IMR-90 (cell line): ENCODE measurements at regions not wholly inside any gene's neighbourhood (a gene's known extent, or its start where the extent isn't known, plus 50 kb on each side); places are given as distances from the start of the nearest gene placed in this dataset.

Experiments used
- ATAC-seq: fragments of 200-7000 bp; cut with Tn5 transposase; 2 replicates; pipeline ENCODE4 v1.9.1; 2020; ENCODE audit warnings: low read depth, mild to moderate bottlenecking, moderate library complexity
- BruUV-seq: library from RNA; stranded (reverse); fragments of 400-500 nt; replicated peaks from 2 replicates; lab custom pipeline; 2021; lab: Mats Ljungman, UMichigan
- CTCF ChIA-PET: fragments of 300-600 bp; formaldehyde crosslinking; extraction: SDS; loops from one replicate; lab custom pipeline; 2021; ENCODE audit warnings: antibody characterized with exemption; lab: Yijun Ruan, JAX
- POLR2A ChIA-PET: fragments of 300-600 bp; sonication (Branson Sonifier 250); formaldehyde crosslinking; loops from one replicate; lab custom pipeline; 2022; ENCODE audit warnings: antibody characterized with exemption; ENCODE audit not compliant: unreplicated experiment; lab: Charles Lee
- DNase-seq: peaks from one replicate; pipeline ENCODE4 v3.0.0; 2013
- H2AFZ ChIP-seq: replicated peaks from 2 replicates; pipeline ENCODE3; 2013; ENCODE audit warnings: low read length, mild to moderate bottlenecking; ENCODE audit not compliant: poor library complexity
- H2AK5ac ChIP-seq: 2 replicates; pipeline ENCODE4 v1.6.1; 2013; ENCODE audit warnings: low read depth, low read length, inconsistent platforms
- H2AK9ac ChIP-seq: replicated peaks from 2 replicates; pipeline ENCODE3; 2013; ENCODE audit warnings: mild to moderate bottlenecking, low read depth, low read length, moderate library complexity; ENCODE audit not compliant: poor library complexity
- H2BK120ac ChIP-seq: 2 replicates; pipeline ENCODE4 v1.6.1; 2013; ENCODE audit warnings: low read depth, low read length, inconsistent platforms
- H2BK15ac ChIP-seq: 3 replicates; pipeline ENCODE4 v1.6.1; 2013; ENCODE audit warnings: low read depth, low read length, inconsistent platforms
- H2BK20ac ChIP-seq: 2 replicates; pipeline ENCODE4 v1.6.1; 2013; ENCODE audit warnings: low read depth, mild to moderate bottlenecking, inconsistent platforms, low read length, moderate library complexity
- H2BK5ac ChIP-seq: 2 replicates; pipeline ENCODE4 v1.6.1; 2013; ENCODE audit warnings: mild to moderate bottlenecking, low read depth, low read length, inconsistent platforms; ENCODE audit not compliant: poor library complexity, severe bottlenecking
- H3K14ac ChIP-seq: replicated peaks from 2 replicates; pipeline ENCODE4 v1.6.1; 2013; ENCODE audit warnings: low read depth, low read length, inconsistent platforms
- H3K18ac ChIP-seq: 2 replicates; pipeline ENCODE4 v1.6.1; 2013; ENCODE audit warnings: low read depth, low read length, control low read depth
- H3K23ac ChIP-seq: 2 replicates; pipeline ENCODE4 v1.6.1; 2013; ENCODE audit warnings: low read depth, low read length, inconsistent platforms
- H3K27ac ChIP-seq: 2 replicates; pipeline ENCODE4 v1.5.1; 2013; ENCODE audit warnings: mild to moderate bottlenecking, control low read depth, low read length; ENCODE audit not compliant: insufficient read depth
- H3K27me3 ChIP-seq: 2 replicates; pipeline ENCODE4 v1.6.1; 2013; ENCODE audit warnings: low read length; ENCODE audit not compliant: control insufficient read depth, insufficient read depth
- H3K36me3 ChIP-seq: 2 replicates; pipeline ENCODE4 v1.6.1; 2013; ENCODE audit warnings: low read length, mixed read lengths; ENCODE audit not compliant: control insufficient read depth, insufficient read depth
- H3K4ac ChIP-seq: 2 replicates; pipeline ENCODE4 v1.6.1; 2013; ENCODE audit warnings: low read depth, low read length, inconsistent platforms
- H3K4me1 ChIP-seq: 2 replicates; pipeline ENCODE4 v1.6.1; 2013; ENCODE audit warnings: low read length, mixed read lengths; ENCODE audit not compliant: control insufficient read depth, insufficient read depth
- H3K4me2 ChIP-seq: 2 replicates; pipeline ENCODE4 v1.6.1; 2013; ENCODE audit warnings: low read depth, mild to moderate bottlenecking, control low read depth, low read length, moderate library complexity
- H3K4me3 ChIP-seq: 2 replicates; pipeline ENCODE4 v1.5.1; 2013; ENCODE audit warnings: low read depth, mild to moderate bottlenecking, control low read depth, low read length, moderate library complexity; ENCODE audit not compliant: insufficient read depth
- H3K56ac ChIP-seq: 2 replicates; pipeline ENCODE4 v1.6.1; 2013; ENCODE audit warnings: low read length, inconsistent platforms; ENCODE audit not compliant: insufficient read depth; ENCODE audit errors: extremely low read depth
- H3K79me1 ChIP-seq, 2 experiments: 2 replicates each; pipeline ENCODE4 v1.6.1; 2013; ENCODE audit warnings: low read length in 2 of 2, inconsistent platforms in 1 of 2, low read depth in 1 of 2
- H3K9ac ChIP-seq: 2 replicates; pipeline ENCODE4 v1.6.1; 2013; ENCODE audit warnings: low read depth, low read length, control low read depth
- H3K9me1 ChIP-seq: 2 replicates; pipeline ENCODE4 v1.6.1; 2013; ENCODE audit warnings: low read length, inconsistent platforms; ENCODE audit not compliant: insufficient read depth
- H3K9me3 ChIP-seq: 2 replicates; pipeline ENCODE4 v1.6.1; 2013; ENCODE audit warnings: low read length; ENCODE audit not compliant: control insufficient read depth, insufficient read depth
- H4K20me1 ChIP-seq: 2 replicates; pipeline ENCODE4 v1.6.1; 2013; ENCODE audit warnings: low read length, inconsistent platforms; ENCODE audit not compliant: insufficient read depth
- H4K5ac ChIP-seq: 2 replicates; pipeline ENCODE4 v1.6.1; 2013; ENCODE audit warnings: mild to moderate bottlenecking, low read depth, low read length, control low read depth
- H4K8ac ChIP-seq, 2 experiments: 2 replicates each; pipeline ENCODE4 v1.6.1; 2013; ENCODE audit warnings: low read depth in 2 of 2, low read length in 2 of 2, control low read depth in 1 of 2, inconsistent platforms in 1 of 2
- H4K91ac ChIP-seq: 2 replicates; pipeline ENCODE4 v1.6.1; 2013; ENCODE audit warnings: low read depth, low read length, inconsistent platforms; ENCODE audit not compliant: insufficient read depth
- BHLHE40 ChIP-seq: fragments of 150-350 bp; IDR thresholded peaks from 2 replicates; pipeline ENCODE4 v1.6.1; 2016; ENCODE audit warnings: mild to moderate bottlenecking, low read depth, low read length
- CEBPB ChIP-seq: IDR thresholded peaks from 2 replicates; pipeline ENCODE4 v1.6.1; 2012; ENCODE audit warnings: low read depth, low read length, improper control_type of control experiment
- CHD1 ChIP-seq: IDR thresholded peaks from 2 replicates; pipeline ENCODE4 v1.6.1; 2012; ENCODE audit warnings: low read depth, low read length, improper control_type of control experiment
- CTCF ChIP-seq: conservative IDR thresholded peaks from 2 replicates; pipeline ENCODE4 v1.5.1; 2012; ENCODE audit warnings: mild to moderate bottlenecking, low read depth, low read length, improper control_type of control experiment
- ELK1 ChIP-seq: fragments of 150-350 bp; IDR thresholded peaks from 2 replicates; pipeline ENCODE4 v1.6.1; 2016; ENCODE audit warnings: low read depth, mild to moderate bottlenecking, low read length, moderate library complexity, borderline replicate concordance
- FOS ChIP-seq: fragments of 150-350 bp; IDR thresholded peaks from 2 replicates; pipeline ENCODE4 v1.6.1; 2016; ENCODE audit warnings: low read depth, low read length
- MAFK ChIP-seq: IDR thresholded peaks from 2 replicates; pipeline ENCODE4 v1.6.1; 2012; ENCODE audit warnings: low read depth, low read length, improper control_type of control experiment
- MAZ ChIP-seq: IDR thresholded peaks from 2 replicates; pipeline ENCODE4 v1.6.1; 2012; ENCODE audit warnings: low read depth, mild to moderate bottlenecking, low read length, improper control_type of control experiment, moderate library complexity, borderline replicate concordance
- MXI1 ChIP-seq: IDR thresholded peaks from 2 replicates; pipeline ENCODE4 v1.6.1; 2012; ENCODE audit warnings: low read depth, mild to moderate bottlenecking, low read length, moderate library complexity, borderline replicate concordance
- NFE2L2 ChIP-seq: fragments of 150-350 bp; IDR thresholded peaks from 2 replicates; pipeline ENCODE4 v1.6.1; 2016; ENCODE audit warnings: low read depth, mild to moderate bottlenecking, low read length
- POLR2A ChIP-seq: IDR thresholded peaks from 2 replicates; pipeline ENCODE4 v1.6.1; 2012; ENCODE audit warnings: mild to moderate bottlenecking, low read depth, low read length
- RAD21 ChIP-seq: IDR thresholded peaks from 2 replicates; pipeline ENCODE4 v1.6.1; 2012; ENCODE audit warnings: low read length, improper control_type of control experiment
- RCOR1 ChIP-seq: IDR thresholded peaks from 2 replicates; pipeline ENCODE4 v1.6.1; 2012; ENCODE audit warnings: mild to moderate bottlenecking, low read length, improper control_type of control experiment; ENCODE audit not compliant: insufficient replicate concordance
- RFX5 ChIP-seq: IDR thresholded peaks from 2 replicates; pipeline ENCODE4 v1.8.0; 2012; ENCODE audit warnings: low read depth, mild to moderate bottlenecking, low read length, moderate library complexity
- SMC3 ChIP-seq: fragments of 150-350 bp; IDR thresholded peaks from 2 replicates; pipeline ENCODE4 v1.6.1; 2016; ENCODE audit warnings: low read depth, mild to moderate bottlenecking, antibody characterized with exemption, low read length, moderate library complexity
- USF2 ChIP-seq: fragments of 150-350 bp; IDR thresholded peaks from 2 replicates; pipeline ENCODE4 v1.6.1; 2017; ENCODE audit warnings: mild to moderate bottlenecking, antibody characterized with exemption, low read length, low read depth
- WGBS, 2 experiments: methylation state at CpG; one replicate each; pipeline versions ENCODE4 v1.1.5 to v1.1.7; 2013; ENCODE audit warnings: missing lambda C conversion rate in 2 of 2; ENCODE audit not compliant: insufficient read length in 1 of 2; ENCODE audit errors: extremely low coverage in 2 of 2; 5-methylcytosine and 5-hydroxymethylcytosine counted together
- dilution Hi-C: fragments of 300-500 bp; cut with HindIII; formaldehyde crosslinking; loops from one replicate; pipeline ENCODE4 v1.14.3; 2018; ENCODE audit warnings: low sequenced_read_pairs; ENCODE audit not compliant: unreplicated experiment
- in situ Hi-C: fragments of 300-500 bp; cut with MboI; formaldehyde crosslinking; loops from 3 replicates; pipeline ENCODE4 v1.14.3; 2019; ENCODE audit warnings: low sequenced_read_pairs, inconsistent platforms, mixed read lengths
- intact Hi-C: fragments of 100-400 bp; cut with micrococcal nuclease; formaldehyde crosslinking; loops from 2 replicates; pipeline ENCODE4 v1.10.0; 2022

- DNase-seq (no peak), ATAC-seq (no peak)
- no peak overlapping the region for H3K4ac ChIP-seq
- no peak overlapping the region for H3K56ac ChIP-seq
- H4K8ac ChIP-seq: no peak overlapping the region
- H2BK15ac ChIP-seq: no peak overlapping the region
- H3K36me3 ChIP-seq: no peaks in the 10 kb centered on the region
- dilution Hi-C loops (no loop called here), intact Hi-C loops (no loop called here), in situ Hi-C loops (no loop called here)
- whole genome bisulfite sequencing, 2 experiments: no CpG with 5 or more reads among the region's 1 CpG
- H4K91ac ChIP-seq: no peak overlapping the region
- no peak for TF ChIP-seq MAFK
- TF ChIP-seq CHD1: no peak
- TF ChIP-seq CEBPB: no peak
- TF ChIP-seq BHLHE40: no peak
- no peak for TF ChIP-seq MAZ
- TF ChIP-seq RFX5: no peak
- TF ChIP-seq FOS: no peak
- no peak for TF ChIP-seq RCOR1
- TF ChIP-seq SMC3: no peak
- no peak for TF ChIP-seq CTCF
- no peak for TF ChIP-seq MXI1
- TF ChIP-seq RAD21: no peak
- TF ChIP-seq ELK1: no peak
- TF ChIP-seq NFE2L2: no peak
- no peak for TF ChIP-seq USF2
- no peak for TF ChIP-seq POLR2A
- BruUV-seq: no TSS peak
- H3K23ac ChIP-seq: no peak overlapping the region
- no peaks in the 10 kb centered on the region for H3K4me1 ChIP-seq
- no peak overlapping the region for H3K4me3 ChIP-seq
- no peak overlapping the region for H3K27ac ChIP-seq
- H3K9ac ChIP-seq: no peak overlapping the region
- no peaks in the 10 kb centered on the region for H3K79me1 ChIP-seq
- H3K18ac ChIP-seq: no peak overlapping the region
- no peak overlapping the region for H2BK120ac ChIP-seq
- no peak overlapping the region for H2BK5ac ChIP-seq
- CTCF ChIA-PET: no interaction called here
- H3K9me1 ChIP-seq: no peaks in the 10 kb centered on the region
- no peak overlapping the region for H2AFZ ChIP-seq
- no peaks in the 10 kb centered on the region for H4K20me1 ChIP-seq
- no peak overlapping the region for H4K5ac ChIP-seq
- no peak overlapping the region for H3K14ac ChIP-seq
- no peak overlapping the region for H2AK5ac ChIP-seq
- POLR2A ChIA-PET: no interaction called here
- no peak overlapping the region for H3K4me2 ChIP-seq
- no peak overlapping the region for H2AK9ac ChIP-seq
- no peaks in the 10 kb centered on the region; the same call in 1 of the 2 replicates for H3K27me3 ChIP-seq
- H2BK20ac ChIP-seq: no peak overlapping the region
- peaks cover 7% of the 10 kb centered on the region; the same call in 1 of the 2 replicates for H3K9me3 ChIP-seq
Observed at GRCh38 chr4:173731257-173731656, 201.2 kb upstream of the HAND2 start.
